Skeletal muscle cell (primary cell): ENCODE measurements at regions not wholly inside any gene's neighbourhood (a gene's known extent, or its start where the extent isn't known, plus 50 kb on each side); places are given as distances from the start of the nearest gene placed in this dataset.

Experiments
- DNase-seq: peaks from one replicate; pipeline ENCODE4 v3.0.0-alpha.2; 2010; ENCODE audit warnings: low read depth
- H3K4me3 ChIP-seq: 2 replicates; pipeline ENCODE4 v1.5.1; 2011; ENCODE audit warnings: low read depth, mild to moderate bottlenecking, control low read depth, low read length, moderate library complexity

GRCh38 chr2:65835975-65836549, 403.7 kb upstream of the SPRED2 start:
- H3K4me3 ChIP-seq: no peak overlapping the region
- DNase-seq: no peak

- H3K4me3 ChIP-seq: no peak overlapping the region
- no peak for DNase-seq
Observed at GRCh38 chr2:65834771-65835475, 402.5 kb upstream of the SPRED2 start.

- DNase-seq: no peak
- no peak overlapping the region for H3K4me3 ChIP-seq
Observed at GRCh38 chr2:65834062-65834461, 401.7 kb upstream of the SPRED2 start.

GRCh38 chr2:65831509-65831908, 399.1 kb upstream of the SPRED2 start:
- no peak for DNase-seq
- H3K4me3 ChIP-seq: no peak overlapping the region

DNA sequence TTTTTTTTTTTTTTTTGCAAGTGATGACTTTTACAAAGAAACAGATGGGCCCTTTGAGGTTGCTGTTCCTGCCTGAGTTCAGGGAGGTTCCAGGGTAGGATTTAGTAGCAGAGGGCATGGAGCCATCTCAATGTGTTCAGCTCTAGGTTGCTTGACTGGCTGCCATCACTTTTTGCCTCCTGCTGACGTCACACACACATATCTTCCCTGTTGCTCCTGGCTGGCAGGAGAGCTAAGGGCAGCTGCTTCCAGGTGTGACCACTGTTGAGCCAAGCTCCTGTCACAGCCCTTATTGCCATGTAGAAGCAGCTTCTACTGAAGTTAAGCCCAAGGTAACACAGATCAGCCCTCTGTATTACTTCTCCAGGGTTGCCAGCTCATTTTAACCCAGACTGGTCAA, 394.2 kb upstream of the SPRED2 start:
- H3K4me3 ChIP-seq: no peak overlapping the region
- no peak for DNase-seq

- no peak overlapping the region for H3K4me3 ChIP-seq
- no peak for DNase-seq
Observed at GRCh38 chr2:65823511-65823910, 391.1 kb upstream of the SPRED2 start.

GRCh38 chr2:65820454-65820853, 388.1 kb upstream of the SPRED2 start:
- no peak overlapping the region for H3K4me3 ChIP-seq
- no peak for DNase-seq

GRCh38 chr2:65819963-65820362, 387.6 kb upstream of the SPRED2 start:
- H3K4me3 ChIP-seq: no peak overlapping the region
- DNase-seq: no peak

- no peak overlapping the region for H3K4me3 ChIP-seq
- DNase-seq: no peak
Observed at GRCh38 chr2:65818873-65819451, 386.6 kb upstream of the SPRED2 start.

- H3K4me3 ChIP-seq: no peak overlapping the region
- DNase-seq: no peak
Observed at GRCh38 chr2:65813631-65814173, 381.3 kb upstream of the SPRED2 start.

GRCh38 chr2:65812887-65813286, 380.5 kb upstream of the SPRED2 start:
- no peak for DNase-seq
- no peak overlapping the region for H3K4me3 ChIP-seq

- no peak for DNase-seq
- H3K4me3 ChIP-seq: no peak overlapping the region
Observed at GRCh38 chr2:65807942-65808341, 375.5 kb upstream of the SPRED2 start.

DNA sequence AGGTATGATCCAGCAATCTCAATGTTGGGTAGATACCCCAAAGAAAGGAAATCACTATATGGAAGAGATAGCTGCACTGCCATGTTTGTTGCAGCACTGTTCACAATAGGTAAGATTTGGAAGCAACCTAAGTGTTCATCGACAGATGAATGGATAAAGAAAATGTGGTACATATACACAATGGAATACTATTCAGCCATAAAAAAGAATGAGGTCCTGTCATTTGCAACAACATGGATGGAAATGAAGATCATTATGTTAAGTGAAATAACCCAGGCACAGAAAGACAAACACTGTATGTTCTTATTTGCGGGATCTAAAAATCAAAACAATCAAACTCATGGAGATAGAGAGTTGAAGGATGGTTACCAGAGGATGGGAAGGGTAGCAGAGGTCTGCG, 372.4 kb upstream of the SPRED2 start:
- DNase-seq: no peak
- no peak overlapping the region for H3K4me3 ChIP-seq

DNA sequence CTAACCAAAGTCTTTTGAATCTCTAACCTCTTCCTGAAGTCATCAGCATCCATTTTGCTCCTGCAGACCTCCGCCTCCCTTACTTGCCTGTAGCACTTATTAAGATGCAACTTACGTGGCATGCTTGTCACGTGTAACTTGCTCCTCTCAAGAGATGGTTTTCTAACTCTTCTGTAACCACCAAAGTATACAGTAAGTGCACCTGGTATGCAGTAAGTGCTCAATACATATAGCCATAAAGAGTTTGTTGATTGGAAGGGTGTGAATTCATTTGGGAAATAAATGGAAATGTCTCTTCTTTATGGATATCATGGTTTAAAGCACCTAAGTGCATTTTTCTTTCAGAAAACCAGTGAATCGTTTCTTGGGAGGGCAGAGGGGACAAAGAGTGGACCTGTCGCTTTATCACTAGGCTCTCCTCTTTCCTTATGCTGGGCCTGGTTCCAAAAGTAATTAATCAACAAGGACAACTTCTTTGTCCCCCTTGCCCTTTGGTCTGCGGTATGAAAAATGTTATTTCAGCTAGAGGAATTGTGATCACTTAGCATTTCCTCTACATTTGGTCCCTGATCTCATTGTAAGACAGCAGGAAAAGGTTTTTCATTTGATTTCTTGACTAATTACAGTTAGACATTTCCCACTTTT, 370.0 kb upstream of the SPRED2 start:
- H3K4me3 ChIP-seq: no peak overlapping the region
- DNase-seq: no peak

GRCh38 chr2:65800998-65801397, 368.6 kb upstream of the SPRED2 start:
- no peak for DNase-seq
- no peak overlapping the region for H3K4me3 ChIP-seq

GRCh38 chr2:65799141-65799854, 366.9 kb upstream of the SPRED2 start:
- no peak overlapping the region for H3K4me3 ChIP-seq
- no peak for DNase-seq

DNA sequence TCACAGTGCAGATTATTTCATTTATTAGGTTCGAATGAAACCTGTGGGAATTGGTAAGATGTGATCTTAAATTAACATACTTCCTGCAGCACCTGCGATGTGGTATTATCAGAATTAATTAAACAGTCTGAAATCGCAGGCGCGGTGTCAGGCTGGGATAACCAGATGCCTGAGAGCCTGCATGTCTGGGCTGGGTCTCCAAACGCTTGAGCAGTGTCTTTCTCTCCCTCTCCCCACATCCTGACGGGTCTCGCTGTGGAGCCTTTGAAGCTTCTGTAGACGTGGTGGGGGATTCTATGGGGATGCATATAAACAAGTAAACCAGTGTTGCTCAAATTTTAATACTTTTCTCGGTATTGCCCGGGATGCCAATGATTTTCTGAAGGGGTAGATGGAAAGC, 366.2 kb upstream of the SPRED2 start:
- DNase-seq: no peak
- H3K4me3 ChIP-seq: no peak overlapping the region

DNA sequence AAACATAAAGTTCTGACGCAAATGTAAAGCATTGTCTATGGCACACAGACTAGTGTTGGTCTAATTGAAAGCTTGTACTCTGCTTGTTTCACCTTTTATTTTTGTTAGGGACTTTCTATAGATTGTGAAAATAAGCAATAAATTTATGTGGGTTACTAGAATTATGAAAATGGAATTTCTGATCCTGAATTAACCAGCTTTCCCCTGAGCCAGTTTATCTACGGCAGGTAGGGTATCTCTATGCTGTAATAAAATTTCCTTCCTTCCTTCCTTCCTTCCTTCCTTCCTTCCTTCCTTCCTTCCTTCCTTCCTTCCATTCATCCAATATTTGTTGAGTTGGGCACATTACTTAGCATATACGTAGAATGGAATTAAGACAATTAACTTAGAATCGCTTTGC, 362.6 kb upstream of the SPRED2 start:
- no peak for DNase-seq
- H3K4me3 ChIP-seq: no peak overlapping the region

DNA sequence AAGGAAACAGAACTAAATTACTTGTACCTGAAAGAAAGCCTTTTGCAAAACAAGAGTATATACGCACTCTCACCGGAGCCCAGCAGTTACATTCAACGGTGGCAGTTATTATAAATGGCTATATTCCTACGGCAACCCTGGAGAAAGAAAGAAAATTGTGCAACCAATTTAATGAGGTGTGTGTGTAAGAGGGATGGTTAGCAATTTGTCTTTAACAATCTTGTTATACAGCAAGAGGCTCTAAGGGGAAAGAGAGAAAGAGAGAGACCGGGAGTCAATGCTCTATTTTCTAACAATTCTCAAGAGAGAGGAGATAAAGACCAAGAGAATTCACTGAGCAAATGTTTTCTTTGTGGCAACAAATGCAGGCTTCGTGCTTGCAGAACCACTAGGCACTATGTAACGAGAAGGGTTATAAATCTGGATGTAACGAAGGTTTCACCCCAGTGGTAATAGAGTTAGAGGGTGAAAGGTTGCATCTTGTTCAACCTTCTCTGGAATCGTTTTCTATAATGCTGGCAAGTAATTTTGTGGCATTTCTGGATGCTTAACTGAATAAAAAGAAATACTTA, 359.1 kb upstream of the SPRED2 start:
- H3K4me3 ChIP-seq: no peak overlapping the region
- DNase-seq: no peak

DNA sequence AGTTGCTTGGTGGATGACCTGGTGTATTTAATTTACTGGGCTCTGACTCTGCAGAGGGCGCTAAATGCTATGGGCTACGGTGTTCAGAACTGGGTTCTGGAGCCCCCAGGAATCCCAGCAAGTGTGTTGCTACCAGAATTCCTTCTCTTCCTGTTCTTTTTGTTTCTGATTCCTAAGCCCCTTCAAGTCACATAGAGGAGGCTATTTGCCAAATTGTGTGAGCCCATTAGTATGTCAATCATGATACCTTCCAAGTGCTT, 358.2 kb upstream of the SPRED2 start:
- no peak overlapping the region for H3K4me3 ChIP-seq
- DNase-seq: no peak
